ENCODE measurements at regions not wholly inside any gene's neighbourhood (a gene's known extent, or its start where the extent isn't known, plus 50 kb on each side); places are given as distances from the start of the nearest gene placed in this dataset.

GRCh38 chr1:10916311-10916710 is 96.1 kb upstream of the TARDBP start:
- TF ChIP-seq CSDC2 (CRISPR knock-in tag; IDR thresholded peaks at IDR 0.05) (no peak), ZFP3 (CRISPR knock-in tag; IDR thresholded peaks at IDR 0.05) (no peak), TSHZ2 (CRISPR knock-in tag; IDR thresholded peaks at IDR 0.05) (no peak), RARB (CRISPR knock-in tag; IDR thresholded peaks at IDR 0.05) (no peak), CSRNP3 (CRISPR knock-in tag; IDR thresholded peaks at IDR 0.05) (no peak), GLIS3 (CRISPR knock-in tag; IDR thresholded peaks at IDR 0.05) (no peak), ZFP30 (CRISPR knock-in tag; IDR thresholded peaks at IDR 0.05) (no peak), BACH2 (CRISPR knock-in tag; IDR thresholded peaks at IDR 0.05; ENCODE audit: borderline replicate concordance) (no peak), ZNF8 (CRISPR knock-in tag; IDR thresholded peaks at IDR 0.05) (no peak), ZC3H10 (CRISPR knock-in tag; IDR thresholded peaks at IDR 0.05) (no peak), ZNF70 (CRISPR knock-in tag; IDR thresholded peaks at IDR 0.05) (no peak), ZNF565 (CRISPR knock-in tag; conservative IDR thresholded peaks at IDR 0.05; ENCODE audit: low read depth) (no peak), PATZ1 (CRISPR knock-in tag; IDR thresholded peaks at IDR 0.05; ENCODE audit: borderline replicate concordance) (no peak), ARNTL (CRISPR knock-in tag; IDR thresholded peaks at IDR 0.05; ENCODE audit: borderline replicate concordance, low read depth) (no peak), TOX (CRISPR knock-in tag; IDR thresholded peaks at IDR 0.05; ENCODE audit: borderline replicate concordance) (no peak)
- no peak for ATAC-seq

GRCh38 chr1:10916991-10917390 is 95.5 kb upstream of the TARDBP start:
- no peak for ATAC-seq
- TF ChIP-seq TCF4 (CRISPR knock-in tag; IDR thresholded peaks at IDR 0.05; ENCODE audit: borderline replicate concordance) (no peak), ZFP3 (CRISPR knock-in tag; IDR thresholded peaks at IDR 0.05) (no peak), ZFP30 (CRISPR knock-in tag; IDR thresholded peaks at IDR 0.05) (no peak), TSHZ2 (CRISPR knock-in tag; IDR thresholded peaks at IDR 0.05) (no peak), CSRNP3 (CRISPR knock-in tag; IDR thresholded peaks at IDR 0.05) (no peak), GLIS3 (CRISPR knock-in tag; IDR thresholded peaks at IDR 0.05) (no peak)

GRCh38 chr1:10917513-10918454 is 94.7 kb upstream of the TARDBP start:
- ATAC-seq: peak; percentile 21; the same call in 1 of the 3 replicates

More at GRCh38 chr1:10917513-10918454, 94.7 kb upstream of the TARDBP start:
- TF ChIP-seq POU6F1 (CRISPR knock-in tag; IDR thresholded peaks at IDR 0.05; ENCODE audit: borderline replicate concordance, low read depth) (no peak), ZNF565 (CRISPR knock-in tag; conservative IDR thresholded peaks at IDR 0.05; ENCODE audit: low read depth) (no peak), ARNTL (CRISPR knock-in tag; IDR thresholded peaks at IDR 0.05; ENCODE audit: borderline replicate concordance, low read depth) (no peak), PPARA (CRISPR knock-in tag; IDR thresholded peaks at IDR 0.05; ENCODE audit: borderline replicate concordance) (no peak), CSDC2 (CRISPR knock-in tag; IDR thresholded peaks at IDR 0.05) (no peak), TOX (CRISPR knock-in tag; IDR thresholded peaks at IDR 0.05; ENCODE audit: borderline replicate concordance) (no peak), ZNF70 (CRISPR knock-in tag; IDR thresholded peaks at IDR 0.05) (no peak), TCF4 (CRISPR knock-in tag; IDR thresholded peaks at IDR 0.05; ENCODE audit: borderline replicate concordance) (no peak), ZFP3 (CRISPR knock-in tag; IDR thresholded peaks at IDR 0.05) (no peak), CSRNP3 (CRISPR knock-in tag; IDR thresholded peaks at IDR 0.05) (no peak)
